Stimulated activated CD8-positive, alpha-beta memory T cell treated with anti-CD3 and anti-CD28 coated beads, Interleukin-12 subunit alpha, Interleukin-12 subunit beta, amount 100 ng/mL, for 1 hour (primary cell): ENCODE measurements at regions not wholly inside any gene's neighbourhood (a gene's known extent, or its start where the extent isn't known, plus 50 kb on each side); places are given as distances from the start of the nearest gene placed in this dataset.

Experiments
- DNase-seq: peaks from one replicate; pipeline ENCODE4 v3.0.0-alpha.2; 2020; ENCODE audit warnings: low read depth

GRCh38 chr15:95370291-95370690, 960.2 kb upstream of the NR2F2 start:
- DNase-seq: no peak

- no peak for DNase-seq
Measured at GRCh38 chr15:95371664-95372063, 958.8 kb upstream of the NR2F2 start.

DNA sequence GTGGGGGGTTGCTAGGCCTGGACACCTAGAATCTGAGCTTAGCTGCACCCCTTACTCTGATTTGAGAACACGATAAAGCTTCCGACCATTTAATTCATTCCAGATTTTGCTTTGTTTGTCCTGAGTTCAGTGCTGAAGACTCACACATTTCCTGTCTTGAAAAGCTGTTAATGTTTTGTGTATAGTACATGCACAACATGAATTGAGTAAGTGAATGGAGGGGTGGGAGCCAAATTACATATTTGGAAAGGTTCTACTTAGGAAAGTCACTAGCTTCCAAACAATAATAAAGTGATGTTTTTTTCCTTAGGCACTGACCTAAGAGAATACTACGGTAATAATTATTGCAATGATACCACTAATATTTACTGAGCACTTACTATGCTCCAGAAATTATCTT, 955.2 kb upstream of the NR2F2 start:
- DNase-seq: no peak

GRCh38 chr15:95377258-95377852, 953.1 kb upstream of the NR2F2 start:
- DNase-seq: no peak

- no peak for DNase-seq
Measured at GRCh38 chr15:95394186-95395067, 936.1 kb upstream of the NR2F2 start.

- no peak for DNase-seq
Measured at GRCh38 chr15:95400428-95400827, 930.1 kb upstream of the NR2F2 start.

DNA sequence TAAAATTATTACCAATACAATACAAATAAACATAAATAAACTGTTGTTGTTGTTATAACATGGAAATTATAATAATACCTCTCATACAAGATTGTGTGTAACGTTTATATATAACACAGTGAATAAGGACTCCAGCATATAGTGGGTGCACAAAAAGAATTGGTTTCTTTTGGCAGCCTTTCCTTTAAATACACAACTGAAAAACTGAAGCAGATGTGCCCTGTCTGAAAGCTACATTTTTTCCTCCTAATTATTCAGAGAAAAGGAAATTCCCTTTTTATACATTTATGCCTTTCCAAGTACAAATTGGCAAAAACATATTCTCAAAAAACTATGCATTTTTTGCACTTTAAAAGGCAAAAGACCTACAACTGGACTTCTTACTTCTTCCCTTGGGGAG, 928.9 kb upstream of the NR2F2 start:
- no peak for DNase-seq

GRCh38 chr15:95405447-95405846, 925.1 kb upstream of the NR2F2 start:
- no peak for DNase-seq

- DNase-seq: no peak
Measured at GRCh38 chr15:95407534-95407933, 923.0 kb upstream of the NR2F2 start.

- no peak for DNase-seq
Measured at GRCh38 chr15:95409211-95409610, 921.3 kb upstream of the NR2F2 start.

DNA sequence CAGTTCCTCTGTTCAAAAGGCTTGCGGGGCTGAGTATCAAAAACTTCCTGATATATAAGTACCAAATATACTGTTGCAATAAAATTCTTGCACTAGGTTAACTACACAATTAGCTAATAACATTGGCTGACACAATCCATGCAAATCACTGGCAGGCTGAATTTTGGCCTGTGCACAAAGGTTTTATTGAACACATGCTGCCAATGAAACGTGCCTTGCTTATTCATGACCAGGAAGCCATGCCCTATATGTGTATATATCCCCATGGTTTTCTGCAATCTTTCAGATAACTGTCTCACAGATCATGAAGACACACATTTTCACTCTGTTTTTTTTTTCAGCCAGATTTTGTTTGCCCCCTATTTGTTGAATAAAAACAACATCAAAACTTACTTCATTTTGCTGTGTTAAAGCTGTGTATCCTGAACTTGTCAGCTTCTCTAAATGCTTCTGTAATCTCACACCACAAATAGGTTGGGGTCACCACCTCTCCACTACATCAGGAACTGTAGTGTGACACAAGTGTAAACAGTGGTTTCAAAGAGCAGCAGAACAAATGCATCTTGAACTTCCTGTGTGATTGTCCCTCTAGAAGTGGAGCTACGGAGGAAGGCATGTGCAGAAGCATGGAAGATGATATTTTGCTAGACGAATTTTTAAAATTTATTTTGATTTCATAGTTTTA, 920.7 kb upstream of the NR2F2 start:
- no peak for DNase-seq

DNA sequence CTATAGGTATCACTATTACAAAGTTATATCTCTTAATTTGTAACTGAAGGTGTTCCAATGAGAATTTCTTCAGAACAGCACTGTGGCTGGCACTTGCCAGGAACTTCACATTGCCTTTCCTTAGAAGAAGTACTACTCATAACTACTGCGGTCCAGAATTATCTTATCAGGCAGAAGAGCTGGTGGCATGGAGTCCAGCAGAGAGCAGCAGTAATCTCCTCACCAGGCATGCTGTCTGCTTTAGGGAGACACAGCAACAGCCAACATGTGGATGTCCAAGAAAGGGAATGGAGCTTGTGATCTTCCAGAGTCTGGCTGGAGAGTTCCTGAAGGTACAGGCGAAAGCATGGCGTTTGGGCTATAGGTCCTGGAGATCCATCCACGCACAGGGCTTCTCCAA, 919.7 kb upstream of the NR2F2 start:
- no peak for DNase-seq

DNA sequence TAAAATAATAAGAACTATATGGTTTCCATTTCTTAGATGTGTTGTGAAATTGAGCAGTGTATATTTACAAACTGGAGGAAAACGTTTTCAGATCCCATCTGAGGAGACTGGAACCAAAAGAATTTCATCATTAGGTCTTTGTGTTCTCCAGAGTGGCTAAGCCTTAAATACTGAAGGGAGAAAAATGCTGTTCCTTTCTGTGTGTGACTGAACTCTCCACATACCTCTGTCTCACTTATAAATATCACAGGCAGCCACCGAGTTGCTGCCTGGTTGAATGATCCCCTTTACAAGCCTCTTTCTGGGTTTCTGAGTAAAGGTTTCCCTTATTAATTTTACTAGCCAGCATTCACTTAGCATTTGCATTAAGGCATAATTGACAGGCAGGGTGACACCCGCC, 913.9 kb upstream of the NR2F2 start:
- no peak for DNase-seq

GRCh38 chr15:95417761-95418160, 912.7 kb upstream of the NR2F2 start:
- DNase-seq: no peak

GRCh38 chr15:95422255-95422654, 908.2 kb upstream of the NR2F2 start:
- DNase-seq: no peak

DNA sequence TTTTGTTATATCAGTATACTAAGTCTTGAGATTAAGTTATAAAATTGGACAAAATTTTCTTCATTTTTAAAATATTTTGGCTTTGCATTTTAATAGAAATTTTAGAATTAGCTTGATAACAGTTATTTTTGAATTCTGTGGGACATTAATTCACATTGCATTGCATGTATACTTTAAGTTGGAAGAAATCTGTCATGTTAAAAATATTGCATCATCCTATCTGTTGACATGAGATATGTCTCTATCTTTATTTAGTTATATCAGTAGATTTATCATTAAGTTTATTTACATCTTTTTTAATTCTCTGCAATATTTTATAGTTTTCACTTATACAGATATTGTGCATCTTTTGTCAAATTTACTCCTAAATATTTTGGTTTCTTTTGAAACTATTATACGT, 904.6 kb upstream of the NR2F2 start:
- no peak for DNase-seq

DNA sequence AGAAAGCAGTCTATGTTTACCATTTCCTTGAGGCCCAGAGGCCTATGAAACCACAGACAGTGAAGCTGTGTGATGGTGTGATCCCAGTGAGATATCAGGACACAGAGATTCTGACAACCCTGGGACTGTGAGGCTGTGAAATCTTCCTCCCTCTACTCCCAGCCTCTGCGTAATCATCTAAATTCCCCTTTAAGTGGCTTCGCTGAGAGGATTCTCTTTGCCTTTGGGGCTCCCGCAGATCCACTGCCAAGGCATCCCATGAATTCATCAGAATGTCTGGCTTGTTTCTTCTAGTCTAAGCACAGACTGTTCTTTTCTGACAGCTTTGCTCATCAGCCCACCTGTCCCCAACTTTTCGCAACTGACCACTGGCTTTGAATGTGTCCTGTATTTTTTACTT, 901.2 kb upstream of the NR2F2 start:
- DNase-seq: no peak

DNA sequence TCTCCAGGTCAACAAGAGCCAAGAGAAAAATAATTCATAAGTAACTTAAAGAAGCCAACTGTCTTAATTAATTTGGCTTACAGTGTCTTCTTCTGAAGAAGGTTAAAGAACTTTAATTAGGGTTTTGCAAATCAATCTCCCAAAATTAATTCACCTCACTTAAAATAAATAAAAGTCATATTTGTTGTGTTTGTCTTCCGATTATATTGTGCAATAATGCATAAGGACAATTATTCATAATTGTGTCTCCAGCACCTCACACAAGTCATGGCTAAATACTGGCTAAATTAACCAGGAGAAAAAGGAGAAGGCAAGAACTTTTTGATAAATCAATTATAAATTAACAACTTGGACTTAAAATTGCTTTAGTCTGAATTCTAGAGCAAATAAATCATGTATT, 899.0 kb upstream of the NR2F2 start:
- no peak for DNase-seq

DNA sequence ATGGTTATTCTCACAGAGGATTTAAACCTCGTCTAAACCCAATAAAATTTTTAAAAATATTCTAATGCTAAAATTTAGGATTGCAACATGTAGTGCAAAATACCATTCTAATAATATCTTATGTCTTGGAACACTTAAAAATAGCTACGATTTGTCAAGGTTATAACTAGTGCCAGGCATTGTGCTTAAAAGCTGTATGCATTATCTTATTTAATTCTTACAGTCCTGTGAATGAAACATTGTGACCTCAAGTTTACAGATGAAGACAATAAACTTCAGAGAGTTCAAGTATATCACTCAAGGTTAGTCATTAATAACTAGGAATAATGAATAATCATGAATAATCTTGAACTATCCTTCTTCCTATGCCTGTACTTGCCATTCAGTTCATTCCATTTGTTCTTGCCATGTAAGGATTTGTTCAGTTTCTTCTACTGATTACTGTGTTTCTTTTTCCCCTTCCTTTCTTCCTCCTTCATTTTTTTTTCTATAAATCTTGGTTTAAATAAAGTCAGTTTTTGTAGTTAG, 897.6 kb upstream of the NR2F2 start:
- DNase-seq: no peak

- no peak for DNase-seq
Measured at GRCh38 chr15:95439922-95440376, 890.6 kb upstream of the NR2F2 start.

DNA sequence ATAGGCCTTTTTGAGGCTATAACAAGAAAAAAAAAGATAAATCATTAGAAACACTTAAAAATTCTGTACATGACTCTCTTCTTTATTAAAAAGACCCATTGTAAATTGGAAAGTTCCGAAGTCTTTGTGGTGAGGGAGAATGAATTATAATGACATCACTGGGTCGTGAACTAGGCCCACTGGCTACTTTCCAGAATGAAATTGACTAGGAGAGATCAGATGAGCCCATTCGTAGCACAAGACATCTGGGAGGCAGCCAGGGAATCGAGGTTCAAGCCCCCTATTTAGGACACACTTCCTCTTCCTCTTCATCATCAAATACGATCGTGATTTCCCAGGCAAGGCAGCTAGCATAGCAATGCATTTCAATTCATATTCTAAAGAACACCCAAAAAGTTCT, 889.8 kb upstream of the NR2F2 start:
- no peak for DNase-seq

DNA sequence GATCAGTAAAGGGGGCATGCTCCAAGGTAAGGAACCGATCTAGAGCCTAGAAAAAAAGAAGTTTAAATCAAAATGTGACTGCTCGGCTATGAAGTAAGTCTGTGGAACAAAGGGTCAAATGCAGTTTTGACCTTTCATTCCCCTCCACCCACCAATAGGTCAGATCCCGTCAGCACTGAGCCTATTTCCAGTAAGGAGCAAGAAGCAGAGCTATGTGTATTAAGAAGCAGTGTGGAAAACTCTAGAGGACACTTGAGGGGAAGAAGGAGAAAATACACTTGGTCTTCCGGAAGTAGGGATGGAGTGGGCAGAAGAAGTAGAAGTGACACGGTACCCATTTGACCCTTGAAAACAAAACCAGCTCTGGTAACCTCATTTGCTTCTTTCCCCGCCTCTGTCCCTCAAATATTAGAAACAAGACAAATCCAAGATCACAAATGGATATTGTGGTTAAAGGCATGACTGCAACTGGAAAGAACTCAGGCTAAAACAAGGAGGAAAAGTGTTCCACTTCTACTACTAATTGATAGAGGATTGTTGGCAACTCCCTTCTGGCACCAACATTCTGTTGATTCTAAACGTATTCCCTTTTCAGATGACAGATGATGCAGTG, 888.3 kb upstream of the NR2F2 start:
- no peak for DNase-seq
